ENCODE measurements at regions not wholly inside any gene's neighbourhood (a gene's known extent, or its start where the extent isn't known, plus 50 kb on each side); places are given as distances from the start of the nearest gene placed in this dataset.

- Mint-ChIP-seq H3K27ac (no peak overlapping the region), H3K36me3 (no peaks in the 10 kb centered on the region), H3K9me3 (peaks cover 7% of the 10 kb centered on the region), H3K4me3 (no peak overlapping the region), H3K4me1 (no peaks in the 10 kb centered on the region)
- ATAC-seq (no peak), DNase-seq (ENCODE audit: low spot score in 2 of 2) (peak in 1 of 2 donors; percentile 47)
Observed at GRCh38 chr20:12012241-12013222, 94.8 kb downstream of the BTBD3 start.

- no peaks in the 10 kb centered on the region for H3K36me3 Mint-ChIP-seq
- H3K9me3 Mint-ChIP-seq = peaks cover 14% of the 10 kb centered on the region
- H3K27ac Mint-ChIP-seq = no peak overlapping the region
- no peaks in the 10 kb centered on the region for H3K4me1 Mint-ChIP-seq
- ATAC-seq = no peak
- H3K4me3 Mint-ChIP-seq = no peak overlapping the region
- no peak for DNase-seq (ENCODE audit: low spot score in 2 of 2)
Observed at GRCh38 chr20:12014276-12014675, 96.6 kb downstream of the BTBD3 start.

- Mint-ChIP-seq H3K36me3 (no peaks in the 10 kb centered on the region), H3K4me1 (no peaks in the 10 kb centered on the region), H3K27ac (no peak overlapping the region), H3K4me3 (no peak overlapping the region), H3K9me3 (peaks cover 14% of the 10 kb centered on the region)
- ATAC-seq = no peak
- DNase-seq (ENCODE audit: low spot score in 2 of 2) = no peak
Observed at GRCh38 chr20:12014736-12015135, 97.0 kb downstream of the BTBD3 start.

- no peaks in the 10 kb centered on the region for H3K4me1 Mint-ChIP-seq
Observed at GRCh38 chr20:12016291-12016690, 98.6 kb downstream of the BTBD3 start.

GRCh38 chr20:12019715-12020114 is 102.0 kb downstream of the BTBD3 start:
- no peak for DNase-seq (ENCODE audit: low spot score in 2 of 2)
- Mint-ChIP-seq H3K36me3 (no peaks in the 10 kb centered on the region), H3K4me3 (no peak overlapping the region), H3K4me1 (no peaks in the 10 kb centered on the region), H3K27ac (no peak overlapping the region), H3K9me3 (peaks cover 21% of the 10 kb centered on the region)
- no peak for ATAC-seq

More at GRCh38 chr20:12016291-12016690, 98.6 kb downstream of the BTBD3 start:
- no peak for ATAC-seq
- peaks cover 14% of the 10 kb centered on the region for H3K9me3 Mint-ChIP-seq
- no peaks in the 10 kb centered on the region for H3K36me3 Mint-ChIP-seq
- H3K27ac Mint-ChIP-seq = no peak overlapping the region
- H3K4me3 Mint-ChIP-seq = no peak overlapping the region
- DNase-seq (ENCODE audit: low spot score in 2 of 2) = no peak

GRCh38 chr20:12020846-12021245 is 103.2 kb downstream of the BTBD3 start:
- Mint-ChIP-seq H3K36me3 (no peaks in the 10 kb centered on the region), H3K4me1 (no peaks in the 10 kb centered on the region)

GRCh38 chr20:12022126-12022525 is 104.4 kb downstream of the BTBD3 start:
- Mint-ChIP-seq H3K36me3 (no peaks in the 10 kb centered on the region), H3K27ac (no peak overlapping the region), H3K4me1 (no peaks in the 10 kb centered on the region), H3K9me3 (peaks cover 24% of the 10 kb centered on the region), H3K4me3 (no peak overlapping the region)
- DNase-seq (ENCODE audit: low spot score in 2 of 2) (no peak), ATAC-seq (no peak)

More at GRCh38 chr20:12020846-12021245, 103.2 kb downstream of the BTBD3 start:
- peaks cover 24% of the 10 kb centered on the region for H3K9me3 Mint-ChIP-seq
- H3K27ac Mint-ChIP-seq = no peak overlapping the region
- no peak for DNase-seq (ENCODE audit: low spot score in 2 of 2)
- no peak for ATAC-seq
- no peak overlapping the region for H3K4me3 Mint-ChIP-seq

- DNase-seq (ENCODE audit: low spot score in 2 of 2) (no peak), ATAC-seq (no peak)
- Mint-ChIP-seq H3K27ac (no peak overlapping the region), H3K9me3 (peaks cover 18% of the 10 kb centered on the region), H3K4me3 (no peak overlapping the region), H3K36me3 (no peaks in the 10 kb centered on the region), H3K4me1 (no peaks in the 10 kb centered on the region)
Observed at GRCh38 chr20:12023194-12023795, 105.6 kb downstream of the BTBD3 start.

- Mint-ChIP-seq H3K36me3 (no peaks in the 10 kb centered on the region), H3K4me1 (no peaks in the 10 kb centered on the region), H3K27ac (no peak overlapping the region), H3K9me3 (peaks cover 13% of the 10 kb centered on the region), H3K4me3 (no peak overlapping the region)
- no peak for DNase-seq (ENCODE audit: low spot score in 2 of 2)
- ATAC-seq = no peak
Observed at GRCh38 chr20:12028771-12029170, 111.1 kb downstream of the BTBD3 start.

- ATAC-seq (no peak), DNase-seq (ENCODE audit: low spot score in 2 of 2) (no peak)
- H3K9me3 Mint-ChIP-seq = peaks cover 11% of the 10 kb centered on the region
Observed at GRCh38 chr20:12030470-12030869, 112.8 kb downstream of the BTBD3 start.

GRCh38 chr20:12036142-12036541 is 118.4 kb downstream of the BTBD3 start:
- Mint-ChIP-seq H3K36me3 (no peaks in the 10 kb centered on the region), H3K9me3 (peaks cover 12% of the 10 kb centered on the region), H3K4me3 (no peak overlapping the region), H3K27ac (no peak overlapping the region), H3K4me1 (no peaks in the 10 kb centered on the region)
- DNase-seq (ENCODE audit: low spot score in 2 of 2) (no peak), ATAC-seq (no peak)

More at GRCh38 chr20:12030470-12030869, 112.8 kb downstream of the BTBD3 start:
- no peak overlapping the region for H3K4me3 Mint-ChIP-seq
- no peak overlapping the region for H3K27ac Mint-ChIP-seq
- H3K4me1 Mint-ChIP-seq = no peaks in the 10 kb centered on the region
- no peaks in the 10 kb centered on the region for H3K36me3 Mint-ChIP-seq

- H3K9me3 Mint-ChIP-seq = peaks cover 10% of the 10 kb centered on the region
- no peak overlapping the region for H3K27ac Mint-ChIP-seq
- ATAC-seq (no peak), DNase-seq (ENCODE audit: low spot score in 2 of 2) (no peak)
- H3K4me1 Mint-ChIP-seq = no peaks in the 10 kb centered on the region
- H3K36me3 Mint-ChIP-seq = no peaks in the 10 kb centered on the region
- no peak overlapping the region for H3K4me3 Mint-ChIP-seq
Observed at GRCh38 chr20:12037521-12037920, 119.8 kb downstream of the BTBD3 start.

GRCh38 chr20:12040261-12040660 is 122.6 kb downstream of the BTBD3 start:
- no peak for ATAC-seq
- Mint-ChIP-seq H3K4me1 (no peaks in the 10 kb centered on the region), H3K36me3 (no peaks in the 10 kb centered on the region), H3K9me3 (peaks cover 7% of the 10 kb centered on the region), H3K4me3 (no peak overlapping the region), H3K27ac (no peak overlapping the region)
- no peak for DNase-seq (ENCODE audit: low spot score in 2 of 2)

GRCh38 chr20:12044969-12045368 is 127.3 kb downstream of the BTBD3 start:
- Mint-ChIP-seq H3K4me3 (no peak overlapping the region), H3K27ac (no peak overlapping the region), H3K4me1 (no peaks in the 10 kb centered on the region), H3K9me3 (peaks cover 11% of the 10 kb centered on the region), H3K36me3 (no peaks in the 10 kb centered on the region)
- ATAC-seq (no peak), DNase-seq (ENCODE audit: low spot score in 2 of 2) (no peak)

GRCh38 chr20:12047838-12048432 is 130.2 kb downstream of the BTBD3 start:
- no peak for DNase-seq (ENCODE audit: low spot score in 2 of 2)
- no peaks in the 10 kb centered on the region for H3K36me3 Mint-ChIP-seq
- H3K4me1 Mint-ChIP-seq = no peaks in the 10 kb centered on the region
- H3K27ac Mint-ChIP-seq = no peak overlapping the region
- peaks cover 17% of the 10 kb centered on the region for H3K9me3 Mint-ChIP-seq
- ATAC-seq = no peak
- no peak overlapping the region for H3K4me3 Mint-ChIP-seq

Measured in stimulated activated effector memory CD8-positive, alpha-beta T cell treated with anti-CD3 and anti-CD28 coated beads, Interleukin-12 subunit alpha, Interleukin-12 subunit beta, amount 100 ng/mL, for 72 hours (primary cell).